Tibial nerve (tissue), 4 donors: ENCODE measurements at regions not wholly inside any gene's neighbourhood (a gene's known extent, or its start where the extent isn't known, plus 50 kb on each side); places are given as distances from the start of the nearest gene placed in this dataset.
"Not testable (repeated sequence)": the region's sequence is repeated elsewhere in the genome, so short reads cannot be mapped to it uniquely, and the experiment has no call there.

ENCODE experiments used
- DNase-seq, 2 donors: peaks; one replicate each; pipeline ENCODE4 v3.0.0-alpha.2; 2019; ENCODE audit warnings: low spot score in 2 of 2
- H3K27ac ChIP-seq, 4 donors: fragments of 200-600 bp; sonication (generic) in 3 of 4; one replicate each; pipeline ENCODE4 v1.5.1; 2017 to 2019; ENCODE audit warnings: mild to moderate bottlenecking in 1 of 4
- H3K27me3 ChIP-seq, 2 donors: fragments of 200-600 bp; sonication (generic) in 1 of 2; one replicate each; pipeline versions ENCODE4 v1.5.1 to v1.6.0; 2017 to 2019
- H3K36me3 ChIP-seq, 3 donors: fragments of 200-600 bp; sonication (generic); one replicate each; pipeline ENCODE4 v1.5.1; 2018 to 2019
- H3K4me1 ChIP-seq, 4 donors: fragments of 200-600 bp; sonication (generic) in 3 of 4; one replicate each; pipeline ENCODE4 v1.5.1; 2017 to 2019
- H3K4me3 ChIP-seq, 4 donors: fragments of 200-600 bp; sonication (generic) in 3 of 4; one replicate each; pipeline ENCODE4 v1.5.1; 2017 to 2019; ENCODE audit warnings: mild to moderate bottlenecking in 1 of 4, moderate library complexity in 1 of 4
- H3K9me3 ChIP-seq, 4 donors: fragments of 200-600 bp; sonication (generic) in 3 of 4; one replicate each; pipeline ENCODE4 v1.5.1; 2017 to 2019
- CTCF ChIP-seq, 5 experiments: fragments of 200-600 bp in 3 of 5; fragments of 450-650 bp in 2 of 5; sonication (generic) in 3 of 5; IDR thresholded peaks; one replicate each; pipeline ENCODE4 v1.5.1; 2016 to 2019; ENCODE audit warnings: antibody characterized with exemption in 5 of 5, mild to moderate bottlenecking in 3 of 5, moderate library complexity in 2 of 5
- EP300 ChIP-seq, 2 donors: sonication (generic); formaldehyde crosslinking; IDR thresholded peaks; one replicate each; pipeline ENCODE4 v1.6.1; 2017; ENCODE audit warnings: antibody characterized with exemption in 2 of 2, mild to moderate bottlenecking in 1 of 2
- POLR2A ChIP-seq, 2 donors: fragments of 450-650 bp; IDR thresholded peaks; one replicate each; pipeline ENCODE4 v1.6.1; 2017; ENCODE audit warnings: antibody characterized with exemption in 2 of 2, mild to moderate bottlenecking in 2 of 2, moderate library complexity in 2 of 2
- WGBS, 2 donors: methylation state at CpG; one replicate each; pipeline ENCODE4 v1.1.5; 2018; 5-methylcytosine and 5-hydroxymethylcytosine counted together

- Histone ChIP-seq H3K27ac (no peak overlapping the region), H3K36me3 (no peaks in the 10 kb centered on the region), H3K4me1 (no peaks in the 10 kb centered on the region), H3K4me3 (no peak overlapping the region), H3K9me3 (no peaks in the 10 kb centered on the region), H3K27me3 (no peaks in the 10 kb centered on the region)
- TF ChIP-seq EP300 (IDR thresholded peaks at IDR 0.05) (no peak), CTCF (IDR thresholded peaks at IDR 0.05) (no peak)
- DNase-seq: no peak
These were observed 290.7 kb upstream of the PPARGC1A start for GRCh38 chr4:24180586-24180985.

GRCh38 chr4:24179201-24179840, 289.5 kb upstream of the PPARGC1A start:
- no peak for DNase-seq
- Histone ChIP-seq H3K27me3 (no peaks in the 10 kb centered on the region), H3K36me3 (no peaks in the 10 kb centered on the region), H3K4me3 (no peak overlapping the region), H3K27ac (no peak overlapping the region), H3K4me1 (no peaks in the 10 kb centered on the region), H3K9me3 (no peaks in the 10 kb centered on the region)
- TF ChIP-seq CTCF (IDR thresholded peaks at IDR 0.05): no peak
- TF ChIP-seq POLR2A (IDR thresholded peaks at IDR 0.05): no peak
- no peak for TF ChIP-seq EP300 (IDR thresholded peaks at IDR 0.05)
- WGBS, 2 donors: 72 to 79% methylated on average over 4 of the region's 4 CpGs

- not testable (repeated sequence) for H3K4me3 ChIP-seq, H3K27ac ChIP-seq, DNase-seq, H3K36me3 ChIP-seq, H3K4me1 ChIP-seq, H3K27me3 ChIP-seq, H3K9me3 ChIP-seq
- WGBS, 2 donors: 90% methylated on average over 2 of the region's 2 CpGs
These were observed 287.6 kb upstream of the PPARGC1A start for GRCh38 chr4:24177443-24177842.

- 83 to 90% methylated on average over 7 of the region's 7 CpGs for WGBS, 2 donors
- H3K27me3 ChIP-seq: no peaks in the 10 kb centered on the region
- H3K36me3 ChIP-seq: no peaks in the 10 kb centered on the region
- no peaks in the 10 kb centered on the region for H3K4me1 ChIP-seq
- H3K27ac ChIP-seq: no peak overlapping the region
- no peaks in the 10 kb centered on the region for H3K9me3 ChIP-seq
- no peak overlapping the region for H3K4me3 ChIP-seq
- no peak for TF ChIP-seq EP300 (IDR thresholded peaks at IDR 0.05)
- no peak for TF ChIP-seq POLR2A (IDR thresholded peaks at IDR 0.05)
- no peak for TF ChIP-seq CTCF (IDR thresholded peaks at IDR 0.05)
- no peak for DNase-seq
These were observed 285.9 kb upstream of the PPARGC1A start for GRCh38 chr4:24175707-24176106.

GRCh38 chr4:24174602-24175001, 284.8 kb upstream of the PPARGC1A start:
- H3K9me3 ChIP-seq: no peaks in the 10 kb centered on the region
- H3K4me1 ChIP-seq: no peaks in the 10 kb centered on the region
- WGBS, 2 donors: 56 to 62% methylated on average over 4 of the region's 4 CpGs
- no peaks in the 10 kb centered on the region for H3K36me3 ChIP-seq
- no peaks in the 10 kb centered on the region for H3K27me3 ChIP-seq
- no peak overlapping the region for H3K27ac ChIP-seq
- H3K4me3 ChIP-seq: no peak overlapping the region
- TF ChIP-seq CTCF (IDR thresholded peaks at IDR 0.05): no peak
- no peak for TF ChIP-seq POLR2A (IDR thresholded peaks at IDR 0.05)
- no peak for TF ChIP-seq EP300 (IDR thresholded peaks at IDR 0.05)
- no peak for DNase-seq

- Histone ChIP-seq H3K36me3 (no peaks in the 10 kb centered on the region), H3K27ac (no peak overlapping the region), H3K4me3 (no peak overlapping the region), H3K9me3 (no peaks in the 10 kb centered on the region), H3K4me1 (no peaks in the 10 kb centered on the region), H3K27me3 (no peaks in the 10 kb centered on the region)
- no peak for TF ChIP-seq CTCF (IDR thresholded peaks at IDR 0.05)
- TF ChIP-seq EP300 (IDR thresholded peaks at IDR 0.05): no peak
- TF ChIP-seq POLR2A (IDR thresholded peaks at IDR 0.05): no peak
- no peak for DNase-seq
- 70 to 73% methylated on average over 4 of the region's 4 CpGs for WGBS, 2 donors
These were observed 282.6 kb upstream of the PPARGC1A start for GRCh38 chr4:24172406-24172805.
